AG04450 (cell line): ENCODE measurements at regions not wholly inside any gene's neighbourhood (a gene's known extent, or its start where the extent isn't known, plus 50 kb on each side); places are given as distances from the start of the nearest gene placed in this dataset.

ENCODE experiments used
- CTCF ChIA-PET: fragments of 300-600, 350-600 bp; formaldehyde crosslinking; extraction: SDS; loops from one replicate; lab custom pipeline; 2022; ENCODE audit warnings: antibody characterized with exemption, inconsistent platforms; lab: Charles Lee
- POLR2A ChIA-PET: fragments of 350-600 bp; formaldehyde crosslinking; extraction: SDS; loops from one replicate; lab custom pipeline; 2021; ENCODE audit warnings: antibody characterized with exemption, inconsistent platforms; lab: Yijun Ruan, JAX
- DNase-seq: peaks from one replicate; pipeline ENCODE4 v3.0.0-alpha.2; 2011; ENCODE audit warnings: low read depth, low spot score
- H3K27ac ChIP-seq: one replicate; pipeline ENCODE4 v1.5.1; 2012; ENCODE audit warnings: low read depth, low read length, control low read depth
- H3K27me3 ChIP-seq: one replicate; pipeline ENCODE4 v1.6.0; 2012; ENCODE audit warnings: low read length; ENCODE audit not compliant: control insufficient read depth, insufficient read depth
- H3K4me3 ChIP-seq: 2 replicates; pipeline ENCODE4 v1.5.1; 2011; ENCODE audit warnings: mild to moderate bottlenecking, low read depth, low read length, control low read depth
- H3K9me3 ChIP-seq: 2 replicates; pipeline ENCODE4 v1.5.1; 2012; ENCODE audit warnings: low read length; ENCODE audit not compliant: control insufficient read depth, insufficient read depth
- TF ChIP-seq, protein P1 (sequence below): IDR thresholded peaks from 2 replicates; pipeline ENCODE4 v1.5.1; 2011; ENCODE audit warnings: low read depth, low read length, control low read depth, inconsistent platforms

DNA sequence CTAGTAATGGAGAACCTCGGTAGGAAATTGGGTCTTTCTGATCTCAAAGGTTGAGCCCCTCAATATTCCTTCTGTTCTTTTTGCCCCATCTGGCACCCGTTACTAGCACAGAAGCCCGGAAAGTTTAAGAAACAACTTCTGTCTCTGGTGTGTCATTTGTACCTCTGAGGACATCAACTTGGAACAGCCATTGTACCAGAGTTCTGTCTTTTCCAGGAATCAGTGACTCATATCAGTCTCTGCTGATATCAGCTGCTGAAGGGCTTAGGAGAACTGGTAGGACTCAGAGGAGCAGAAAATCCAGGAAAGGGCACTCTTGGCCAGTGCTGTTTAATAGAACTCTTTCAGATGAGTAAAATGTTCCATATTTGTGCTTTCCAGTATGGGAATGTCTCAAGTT lies 78.3 kb upstream of the CHD6 start:
- H3K9me3 ChIP-seq: no peaks in the 10 kb centered on the region; the same call in 1 of the 2 replicates
- no peak for DNase-seq
- CTCF ChIA-PET: interaction anchor here (1.1 to 2.4 kb wide), 2 partner anchors 34 to 42 kb away, joined by 3 to 7 read pairs; no protein-coding TSS in a partner anchor
- no peak overlapping the region for H3K4me3 ChIP-seq
- no peak overlapping the region for H3K27ac ChIP-seq
- H3K27me3 ChIP-seq: peaks cover 3% of the 10 kb centered on the region
- POLR2A ChIA-PET: no interaction called here
- TF ChIP-seq, protein P1, sequence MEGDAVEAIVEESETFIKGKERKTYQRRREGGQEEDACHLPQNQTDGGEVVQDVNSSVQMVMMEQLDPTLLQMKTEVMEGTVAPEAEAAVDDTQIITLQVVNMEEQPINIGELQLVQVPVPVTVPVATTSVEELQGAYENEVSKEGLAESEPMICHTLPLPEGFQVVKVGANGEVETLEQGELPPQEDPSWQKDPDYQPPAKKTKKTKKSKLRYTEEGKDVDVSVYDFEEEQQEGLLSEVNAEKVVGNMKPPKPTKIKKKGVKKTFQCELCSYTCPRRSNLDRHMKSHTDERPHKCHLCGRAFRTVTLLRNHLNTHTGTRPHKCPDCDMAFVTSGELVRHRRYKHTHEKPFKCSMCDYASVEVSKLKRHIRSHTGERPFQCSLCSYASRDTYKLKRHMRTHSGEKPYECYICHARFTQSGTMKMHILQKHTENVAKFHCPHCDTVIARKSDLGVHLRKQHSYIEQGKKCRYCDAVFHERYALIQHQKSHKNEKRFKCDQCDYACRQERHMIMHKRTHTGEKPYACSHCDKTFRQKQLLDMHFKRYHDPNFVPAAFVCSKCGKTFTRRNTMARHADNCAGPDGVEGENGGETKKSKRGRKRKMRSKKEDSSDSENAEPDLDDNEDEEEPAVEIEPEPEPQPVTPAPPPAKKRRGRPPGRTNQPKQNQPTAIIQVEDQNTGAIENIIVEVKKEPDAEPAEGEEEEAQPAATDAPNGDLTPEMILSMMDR: no peak

DNA sequence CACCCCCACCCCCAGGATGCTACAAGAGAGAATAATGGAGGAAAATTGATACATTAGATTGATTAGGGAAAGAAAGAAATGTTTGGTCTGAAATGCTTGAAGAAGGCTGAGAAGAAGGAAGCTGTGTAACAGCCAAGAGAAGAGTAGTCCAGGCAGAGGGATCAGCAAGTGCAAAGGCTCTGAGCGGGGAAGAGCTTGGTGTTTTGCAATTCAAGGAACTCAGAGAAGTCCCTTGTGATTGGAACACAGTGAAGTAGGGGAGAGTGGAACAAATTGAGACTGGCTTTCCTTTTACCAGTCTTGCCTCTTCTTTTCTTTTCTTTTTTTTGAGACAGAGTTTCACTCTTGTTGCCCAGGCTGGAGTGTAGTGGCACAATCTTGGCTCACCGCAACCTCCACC lies 76.6 kb upstream of the CHD6 start:
- no peak overlapping the region for H3K4me3 ChIP-seq
- TF ChIP-seq, protein P1: no peak
- ChIA-PET POLR2A (no interaction called here), CTCF (no interaction called here)
- H3K27ac ChIP-seq: no peak overlapping the region
- DNase-seq: no peak
- H3K27me3 ChIP-seq: peaks cover 3% of the 10 kb centered on the region
- no peaks in the 10 kb centered on the region; the same call in 1 of the 2 replicates for H3K9me3 ChIP-seq

DNA sequence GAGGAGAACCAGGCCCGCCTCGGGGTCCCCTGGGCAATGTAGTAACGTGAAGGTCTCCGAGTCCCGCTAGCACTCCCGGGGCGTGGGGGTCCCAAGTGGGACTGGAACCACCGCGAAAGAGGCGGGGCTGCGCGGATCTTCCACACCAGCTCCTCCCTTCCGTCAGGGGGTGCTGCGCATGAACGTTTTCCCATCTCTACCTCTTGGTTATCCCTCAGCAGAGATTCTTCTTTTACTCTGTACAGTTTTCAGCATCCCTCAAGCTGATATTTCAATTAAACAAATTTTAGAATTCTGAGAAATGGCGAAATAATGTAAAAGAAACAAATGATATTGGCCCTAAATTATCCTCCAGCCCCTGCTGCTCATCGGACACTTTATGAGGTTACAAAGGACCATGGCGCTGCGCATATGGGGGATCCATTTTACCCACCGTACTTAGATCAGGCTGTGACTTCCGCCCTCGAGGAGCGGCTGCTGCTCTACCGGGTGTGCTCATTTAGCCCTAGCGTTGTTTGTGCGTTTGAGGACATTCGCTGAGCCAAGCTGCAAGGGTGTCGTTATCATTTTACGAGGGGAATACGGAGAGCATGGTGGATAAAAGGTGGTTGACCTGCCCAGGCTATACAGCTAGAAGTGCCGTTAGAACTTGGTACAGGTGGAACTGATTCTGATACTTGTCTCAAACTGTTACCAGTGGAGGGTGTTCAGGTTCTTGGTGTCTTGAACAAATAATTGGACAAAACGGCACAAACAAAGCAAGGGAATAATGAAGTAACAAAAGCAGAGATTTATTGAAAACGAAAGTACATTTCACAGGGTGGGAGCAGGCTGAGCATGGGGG lies 75.2 kb upstream of the CHD6 start:
- POLR2A ChIA-PET: interaction anchor here (1.1 to 1.4 kb wide), 2 partner anchors 75 to 1764 kb away, joined by 4 read pairs; partner anchors contain the start of gene CHD6
- peak overlapping the region; percentile 21 for H3K27ac ChIP-seq

DNA sequence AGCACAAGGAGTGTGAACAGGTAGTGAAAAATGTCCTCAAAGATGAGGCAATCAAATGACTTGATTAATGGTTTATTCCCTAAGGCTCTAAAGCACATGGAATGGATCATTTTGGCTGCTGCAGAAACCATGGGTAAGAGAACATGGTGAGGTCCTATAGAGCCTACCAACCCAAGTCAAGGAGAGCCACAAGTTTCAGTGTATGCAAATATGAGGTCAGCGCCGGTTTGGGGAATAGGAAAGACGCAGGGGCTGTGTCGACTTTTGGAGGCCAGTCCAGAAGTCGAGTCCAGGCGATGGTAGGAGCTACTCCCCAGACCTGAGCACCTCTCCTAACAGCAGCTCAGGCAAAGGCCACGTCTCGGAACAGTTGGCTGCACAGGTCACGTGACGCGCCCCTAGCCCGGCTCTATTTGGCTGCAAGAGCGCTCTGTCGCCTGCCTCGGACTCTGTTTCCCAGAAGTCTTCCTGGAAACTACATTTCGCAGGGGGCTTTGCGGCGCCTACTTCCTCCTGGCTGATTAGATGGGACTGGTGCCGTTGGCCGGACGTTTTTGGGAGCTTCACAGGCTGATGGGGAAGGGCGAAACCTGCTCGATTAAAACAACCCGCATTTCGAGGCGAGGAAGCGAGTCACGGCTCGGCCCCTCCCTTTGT lies 74.4 kb upstream of the CHD6 start:
- peak overlapping the region; percentile 79 for H3K4me3 ChIP-seq
- H3K9me3 ChIP-seq: no peaks in the 10 kb centered on the region; the same call in 1 of the 2 replicates
- ChIA-PET CTCF (interaction anchor here (0.5 to 2.4 kb wide), 9 partner anchors 15 to 1716 kb away, joined by 3 to 9 read pairs (median 4); no protein-coding TSS in a partner anchor), POLR2A (interaction anchor here (1.1 to 1.4 kb wide), 2 partner anchors 74 to 1765 kb away, joined by 4 read pairs; partner anchors contain the start of gene CHD6)
- peak overlapping the region; percentile 21 for H3K27ac ChIP-seq
- no peak for DNase-seq
- peaks cover 2% of the 10 kb centered on the region for H3K27me3 ChIP-seq
- TF ChIP-seq, protein P1: no peak

More for the DNA sequence above, 75.2 kb upstream of the CHD6 start:
- TF ChIP-seq, protein P1: peak; percentile 59
- H3K4me3 ChIP-seq: peak overlapping the region; percentile 79
- CTCF ChIA-PET: interaction anchor here (0.6 to 2.4 kb wide), 8 partner anchors 15 to 1715 kb away, joined by 3 to 9 read pairs (median 4); no protein-coding TSS in a partner anchor
- no peaks in the 10 kb centered on the region; the same call in 1 of the 2 replicates for H3K9me3 ChIP-seq
- peak; percentile 70 for DNase-seq
- peaks cover 2% of the 10 kb centered on the region for H3K27me3 ChIP-seq
